ENCODE measurements at regions not wholly inside any gene's neighbourhood (a gene's known extent, or its start where the extent isn't known, plus 50 kb on each side); places are given as distances from the start of the nearest gene placed in this dataset.
"Not testable (repeated sequence)": the region's sequence is repeated elsewhere in the genome, so short reads cannot be mapped to it uniquely, and the experiment has no call there.

DNA sequence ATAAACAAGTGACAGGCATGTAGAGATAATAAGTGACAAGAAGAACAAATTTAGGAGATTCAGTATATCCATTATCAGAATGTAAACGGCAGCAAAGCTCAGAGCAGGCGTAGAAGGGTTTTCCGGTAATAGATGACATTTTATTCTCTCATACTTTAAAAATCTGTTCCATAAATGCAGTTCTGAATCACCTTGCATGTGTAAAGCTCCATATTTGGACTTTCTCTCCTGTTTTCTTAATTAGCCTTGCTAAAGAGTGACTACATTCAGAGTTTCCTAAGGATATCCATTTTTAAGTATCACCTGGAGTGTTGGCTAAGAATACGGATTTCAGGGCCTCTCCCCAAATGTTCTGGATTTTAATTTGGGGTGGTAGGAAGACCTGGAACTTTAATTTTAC is 122.0 kb downstream of the SPP2 start:
- DNase-seq (ENCODE audit: low read depth, low spot score), result no peak
- in situ Hi-C loops (cut with HindIII; ENCODE audit: low pct_unique_long_range_greater_than_20kb, low sequenced_read_pairs), result no loop called here

GRCh38 chr2:234172066-234172465 is 121.6 kb downstream of the SPP2 start:
- in situ Hi-C loops (cut with HindIII; ENCODE audit: low pct_unique_long_range_greater_than_20kb, low sequenced_read_pairs), result no loop called here
- DNase-seq (ENCODE audit: low read depth, low spot score), result no peak

- DNase-seq (ENCODE audit: low read depth, low spot score), result no peak
Measured at GRCh38 chr2:234171666-234172065, 121.2 kb downstream of the SPP2 start.

DNA sequence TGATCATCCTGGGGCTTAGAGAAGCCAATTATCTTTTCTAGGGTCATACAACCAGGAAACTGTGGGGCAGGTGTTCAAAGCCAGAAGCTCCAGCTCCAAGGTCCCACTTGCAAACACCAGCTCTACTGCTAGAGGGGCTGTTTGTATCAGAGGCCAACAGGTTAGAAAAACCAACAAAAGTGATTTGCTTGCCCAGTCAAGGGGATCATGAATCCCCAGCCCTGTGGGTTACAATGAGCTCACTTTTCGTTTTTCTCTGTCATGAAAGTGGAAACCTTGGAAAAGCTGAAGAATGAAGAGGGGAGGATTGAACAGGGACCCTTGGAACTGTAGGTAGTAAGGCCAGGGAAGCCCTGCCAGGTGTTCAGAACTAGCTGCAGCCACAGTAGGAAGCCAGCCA is 119.2 kb downstream of the SPP2 start:
- in situ Hi-C loops (cut with HindIII; ENCODE audit: low pct_unique_long_range_greater_than_20kb, low sequenced_read_pairs), result no loop called here

More at GRCh38 chr2:234171666-234172065, 121.2 kb downstream of the SPP2 start:
- in situ Hi-C loops (cut with HindIII; ENCODE audit: low pct_unique_long_range_greater_than_20kb, low sequenced_read_pairs), result no loop called here

DNA sequence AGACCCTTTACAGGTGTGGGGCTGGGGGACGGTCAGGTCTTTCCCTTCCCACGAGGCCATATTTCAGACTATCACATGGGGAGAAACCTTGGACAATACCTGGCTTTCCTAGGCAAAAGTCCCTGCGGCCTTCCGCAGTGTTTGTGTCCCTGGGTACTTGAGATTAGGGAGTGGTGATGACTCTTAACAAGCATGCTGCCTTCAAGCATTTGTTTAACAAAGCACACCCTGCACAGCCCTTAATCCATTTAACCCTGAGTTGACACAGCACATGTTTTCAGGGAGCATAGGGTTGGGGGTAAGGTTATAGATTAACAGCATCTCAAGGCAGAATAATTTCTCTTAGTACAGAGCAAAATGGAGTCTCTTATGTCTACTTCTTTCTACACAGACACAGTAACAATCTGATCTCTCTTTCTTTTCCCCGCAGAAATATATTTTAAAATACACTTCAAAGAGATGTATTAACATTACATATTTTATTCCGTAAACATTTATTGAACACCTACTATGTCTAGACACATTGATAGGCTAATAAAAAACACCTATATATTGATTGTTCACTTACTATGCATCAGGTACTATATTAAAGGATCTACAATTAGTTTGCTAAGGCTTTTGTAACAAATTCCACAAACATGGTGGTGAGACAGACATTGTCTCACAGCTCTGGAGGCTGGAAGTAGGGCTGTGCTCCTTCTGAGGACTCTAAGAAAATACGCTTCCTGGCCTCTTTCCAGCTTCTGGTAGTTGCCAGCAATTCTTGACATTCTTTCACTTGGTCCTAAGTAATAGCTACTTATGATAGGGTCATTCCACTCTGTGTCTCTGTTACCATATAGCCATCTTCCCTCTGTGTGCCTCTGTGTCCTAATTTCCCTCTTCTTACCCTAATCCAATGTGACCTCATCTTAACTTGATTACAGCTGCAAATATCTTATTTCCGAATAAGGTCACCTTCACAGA is 118.4 kb downstream of the SPP2 start:
- DNase-seq (ENCODE audit: low read depth, low spot score); in situ Hi-C loops (cut with HindIII; ENCODE audit: low pct_unique_long_range_greater_than_20kb, low sequenced_read_pairs): not testable (repeated sequence)

More for the DNA sequence above, 119.2 kb downstream of the SPP2 start:
- no peak for DNase-seq (ENCODE audit: low read depth, low spot score)

DNA sequence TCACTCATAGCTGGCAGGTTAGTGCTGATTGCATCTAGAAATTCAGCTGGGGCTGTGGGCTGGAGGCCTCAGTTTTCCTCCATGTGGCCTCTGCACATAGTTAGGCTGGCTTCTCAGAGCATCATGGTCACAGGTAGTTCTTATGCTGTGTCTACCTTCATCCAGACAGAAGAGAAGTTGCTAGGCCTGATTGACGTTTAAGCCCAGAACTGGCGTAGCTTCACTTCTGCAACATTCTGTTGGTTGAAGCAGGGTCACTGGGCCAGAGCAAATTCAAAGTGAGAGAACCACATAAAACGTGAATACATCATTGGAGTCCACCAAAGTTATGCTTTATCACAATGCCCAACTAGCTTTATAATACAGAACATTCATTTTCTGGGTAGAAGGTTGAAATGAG is 116.0 kb downstream of the SPP2 start:
- in situ Hi-C loops (cut with HindIII; ENCODE audit: low pct_unique_long_range_greater_than_20kb, low sequenced_read_pairs), result no loop called here
- DNase-seq (ENCODE audit: low read depth, low spot score), result no peak

GRCh38 chr2:234165421-234165820 is 114.9 kb downstream of the SPP2 start:
- no peak for DNase-seq (ENCODE audit: low read depth, low spot score)
- in situ Hi-C loops (cut with HindIII; ENCODE audit: low pct_unique_long_range_greater_than_20kb, low sequenced_read_pairs), result no loop called here

GRCh38 chr2:234164493-234165413 is 114.3 kb downstream of the SPP2 start:
- in situ Hi-C loops (cut with HindIII; ENCODE audit: low pct_unique_long_range_greater_than_20kb, low sequenced_read_pairs), result no loop called here
- no peak for DNase-seq (ENCODE audit: low read depth, low spot score)

GRCh38 chr2:234163510-234164045 is 113.1 kb downstream of the SPP2 start:
- in situ Hi-C loops (cut with HindIII; ENCODE audit: low pct_unique_long_range_greater_than_20kb, low sequenced_read_pairs), result no loop called here
- no peak for DNase-seq (ENCODE audit: low read depth, low spot score)

GRCh38 chr2:234162861-234163260 is 112.4 kb downstream of the SPP2 start:
- no peak for DNase-seq (ENCODE audit: low read depth, low spot score)
- in situ Hi-C loops (cut with HindIII; ENCODE audit: low pct_unique_long_range_greater_than_20kb, low sequenced_read_pairs), result no loop called here

DNA sequence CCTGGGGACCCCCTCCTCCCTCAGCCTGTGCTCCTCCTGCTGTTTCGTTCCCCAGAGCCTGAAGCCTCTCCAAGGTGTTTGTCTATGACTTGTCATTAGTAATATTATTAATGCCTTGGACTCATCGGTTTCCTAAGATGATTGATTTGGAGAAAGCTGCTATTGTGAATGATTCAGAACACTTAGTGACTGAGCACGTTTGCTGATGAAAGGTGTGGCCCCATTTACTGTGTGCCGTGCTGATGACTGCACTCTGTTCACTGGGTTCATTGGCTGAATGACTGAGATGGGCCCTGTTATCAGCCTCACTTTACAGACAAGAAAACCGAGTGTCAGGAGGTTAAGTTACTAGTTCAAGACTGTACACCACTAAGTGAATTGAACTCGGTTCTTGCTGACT is 111.4 kb downstream of the SPP2 start:
- in situ Hi-C loops (cut with HindIII; ENCODE audit: low pct_unique_long_range_greater_than_20kb, low sequenced_read_pairs), result no loop called here
- DNase-seq (ENCODE audit: low read depth, low spot score), result no peak

DNA sequence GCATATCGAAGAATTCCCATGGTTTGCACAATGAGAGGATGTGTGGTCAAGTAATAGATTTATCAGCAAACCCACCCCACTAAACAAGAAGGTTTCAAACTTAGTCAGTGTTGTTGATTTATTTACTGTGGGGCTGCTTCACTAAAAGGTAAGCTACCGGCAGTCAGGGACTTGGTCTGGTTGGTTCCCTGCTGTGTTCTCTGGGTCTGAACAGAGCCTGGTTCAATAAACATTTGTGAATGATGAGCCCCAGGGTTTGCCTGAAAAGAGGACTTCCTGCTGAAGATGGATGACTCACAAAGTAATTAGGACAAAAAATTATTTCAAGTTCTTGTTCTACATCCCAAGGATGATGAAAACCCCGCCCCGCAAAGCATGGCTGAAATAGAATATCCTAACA is 108.3 kb downstream of the SPP2 start:
- in situ Hi-C loops (cut with HindIII; ENCODE audit: low pct_unique_long_range_greater_than_20kb, low sequenced_read_pairs), result no loop called here
- peak; percentile 41 for DNase-seq (ENCODE audit: low read depth, low spot score)

DNA sequence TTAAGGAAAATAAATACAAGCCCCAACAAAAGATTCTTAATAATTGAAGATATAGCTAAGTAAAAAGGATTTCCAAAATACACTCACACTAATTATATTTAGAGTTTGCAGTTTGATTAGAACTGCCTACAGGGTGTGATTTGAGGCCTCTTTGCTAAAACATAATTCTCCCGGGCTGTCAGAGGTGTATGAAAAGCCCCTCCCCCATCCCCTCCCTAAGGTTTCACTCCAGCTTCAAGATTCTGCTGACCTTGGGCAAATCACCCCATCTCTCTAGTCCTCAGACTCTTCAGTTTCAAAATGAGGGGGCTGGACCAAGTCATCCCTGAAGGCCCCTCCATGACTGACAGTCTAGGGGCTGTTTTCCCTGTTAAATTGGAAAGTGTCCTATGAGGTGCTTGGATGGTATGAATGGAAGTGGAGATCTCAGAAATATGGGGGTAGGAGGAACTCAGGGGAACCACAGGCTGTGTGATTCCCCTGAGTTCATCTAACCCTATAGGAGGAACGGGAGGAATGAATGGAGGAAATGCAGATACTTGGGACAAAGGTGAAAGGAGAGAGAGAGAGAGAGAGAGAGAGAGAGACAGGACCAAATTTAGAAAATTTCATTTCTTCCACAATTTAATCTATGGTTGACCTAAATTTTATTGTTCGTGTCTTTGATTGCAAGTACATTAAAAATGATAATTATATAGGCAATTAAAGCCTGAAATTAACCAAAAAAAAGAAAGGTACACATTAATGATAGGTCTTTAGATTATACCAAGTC is 107.5 kb downstream of the SPP2 start:
- in situ Hi-C loops (cut with HindIII; ENCODE audit: low pct_unique_long_range_greater_than_20kb, low sequenced_read_pairs), result no loop called here
- DNase-seq (ENCODE audit: low read depth, low spot score), result no peak

GRCh38 chr2:234156326-234156725 is 105.8 kb downstream of the SPP2 start:
- in situ Hi-C loops (cut with HindIII; ENCODE audit: low pct_unique_long_range_greater_than_20kb, low sequenced_read_pairs), result no loop called here

DNA sequence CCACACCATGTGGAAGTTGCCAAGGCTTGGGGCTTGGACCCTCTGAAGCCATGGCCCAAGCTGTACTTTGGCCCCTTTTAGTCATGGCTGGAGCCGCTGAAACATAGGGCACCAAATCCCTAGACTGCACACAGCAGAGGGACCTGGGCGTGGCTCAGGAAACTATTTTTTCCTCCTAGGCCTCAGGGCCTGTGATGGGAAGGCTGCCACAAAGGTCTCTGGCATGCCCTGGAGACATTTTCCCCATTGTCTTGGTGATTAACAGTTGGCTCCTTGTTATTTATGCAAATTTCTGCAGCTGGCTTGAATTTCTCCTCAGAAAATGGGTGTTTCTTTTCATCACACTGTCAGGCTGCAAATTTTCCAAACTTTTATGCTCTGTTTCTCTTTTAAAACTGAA is 102.3 kb downstream of the SPP2 start:
- in situ Hi-C loops (cut with HindIII; ENCODE audit: low pct_unique_long_range_greater_than_20kb, low sequenced_read_pairs); DNase-seq (ENCODE audit: low read depth, low spot score): not testable (repeated sequence)

More at GRCh38 chr2:234156326-234156725, 105.8 kb downstream of the SPP2 start:
- no peak for DNase-seq (ENCODE audit: low read depth, low spot score)

GRCh38 chr2:234147335-234147861 is 96.9 kb downstream of the SPP2 start:
- in situ Hi-C loops (cut with HindIII; ENCODE audit: low pct_unique_long_range_greater_than_20kb, low sequenced_read_pairs), result no loop called here
- no peak for DNase-seq (ENCODE audit: low read depth, low spot score)
